ENCODE measurements at regions not wholly inside any gene's neighbourhood (a gene's known extent, or its start where the extent isn't known, plus 50 kb on each side); places are given as distances from the start of the nearest gene placed in this dataset.

DNA sequence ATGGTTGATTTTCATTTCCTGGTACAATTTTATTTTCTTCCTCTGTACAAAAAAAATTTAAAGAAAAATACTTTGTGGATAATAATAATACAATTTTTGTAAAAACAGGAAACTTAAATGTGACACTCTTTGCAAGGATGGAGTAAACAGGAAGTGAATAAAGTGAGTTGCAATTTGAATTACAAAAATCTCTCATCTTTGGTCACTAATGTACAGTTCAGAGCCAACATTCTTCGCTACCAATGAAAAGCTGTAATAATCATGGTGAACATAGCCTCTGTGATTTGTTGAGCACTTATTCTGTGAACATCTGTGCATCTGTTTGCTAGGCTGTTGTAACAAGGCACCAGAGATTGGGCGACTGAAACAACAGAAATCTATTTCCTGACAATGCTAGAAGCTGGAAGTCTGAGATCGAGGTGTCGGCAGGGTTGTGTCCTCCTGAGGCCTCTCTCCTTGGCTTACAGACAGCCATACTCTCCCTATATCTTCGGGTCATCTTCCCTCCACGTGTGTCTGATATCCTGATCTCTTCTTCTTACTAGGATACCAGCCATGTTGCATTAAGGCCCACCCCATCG is 295.3 kb upstream of the KLF6 start:
- TF ChIP-seq GATA2 (IDR thresholded peaks at IDR 0.05; ENCODE audit: low read depth, low read length): no peak
- no peak for TF ChIP-seq GATA3 (IDR thresholded peaks at IDR 0.05; ENCODE audit: low read depth, low read length)

DNA sequence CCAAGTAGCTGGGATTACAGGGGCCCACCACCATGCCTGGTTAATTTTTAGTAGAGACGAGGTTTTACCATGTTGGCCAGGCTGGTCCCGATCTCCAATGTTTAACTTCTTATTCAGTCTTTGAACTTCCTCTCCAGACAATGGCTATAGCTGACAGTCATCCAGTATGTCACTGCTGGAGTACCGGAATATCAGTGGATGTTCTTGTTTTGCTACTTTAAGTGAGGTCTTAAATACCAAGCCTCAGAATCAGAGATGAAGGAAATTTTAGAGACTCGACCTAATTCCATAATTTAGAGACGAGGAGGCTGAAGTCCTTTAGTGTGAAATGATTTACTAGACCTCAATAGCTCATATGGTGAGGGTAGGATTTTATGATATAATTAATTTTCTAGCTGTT is 294.8 kb upstream of the KLF6 start:
- no peak for TF ChIP-seq GATA2 (IDR thresholded peaks at IDR 0.05; ENCODE audit: low read depth, low read length)
- TF ChIP-seq GATA3 (IDR thresholded peaks at IDR 0.05; ENCODE audit: low read depth, low read length): no peak

DNA sequence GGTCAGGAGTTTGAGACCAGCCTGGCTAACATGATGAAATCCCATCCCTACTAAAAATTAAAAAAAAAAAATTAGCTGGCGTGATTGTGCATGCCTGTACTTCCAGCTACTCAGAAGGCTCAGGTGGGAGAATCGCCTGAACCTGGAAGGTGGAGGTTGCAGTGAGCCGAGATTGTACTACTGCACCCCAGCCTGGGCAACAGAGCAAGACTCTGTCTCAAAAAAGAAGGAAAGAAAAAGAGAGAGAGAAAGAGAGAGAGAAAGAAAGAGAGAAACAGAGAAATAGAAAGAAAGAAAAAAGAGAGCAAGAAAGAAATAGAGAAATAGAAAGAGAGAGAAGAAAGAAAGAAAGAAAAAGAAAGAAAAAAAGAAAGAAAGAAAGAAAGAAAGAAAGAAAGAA is 292.8 kb upstream of the KLF6 start:
- TF ChIP-seq GATA2 (IDR thresholded peaks at IDR 0.05; ENCODE audit: low read depth, low read length) (no peak), GATA3 (IDR thresholded peaks at IDR 0.05; ENCODE audit: low read depth, low read length) (no peak)

DNA sequence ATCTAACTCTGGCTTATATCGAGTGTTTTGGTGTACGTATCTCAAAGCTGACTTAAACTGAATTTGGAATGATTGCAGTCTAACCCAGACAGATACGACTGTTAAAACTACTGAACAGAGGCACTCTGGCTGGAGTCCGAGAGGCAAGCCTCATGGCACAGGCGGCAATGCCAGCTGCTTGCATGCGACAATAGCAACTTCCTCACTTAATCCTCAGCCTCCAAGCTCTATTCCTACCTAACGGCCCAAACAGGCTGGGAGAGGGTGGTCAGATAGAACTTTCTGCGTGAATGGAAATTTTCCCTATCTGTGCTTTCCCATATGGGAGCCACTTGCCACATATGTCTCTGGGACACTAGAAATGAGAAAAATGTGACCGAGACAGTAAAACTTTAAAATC is 292.0 kb upstream of the KLF6 start:
- TF ChIP-seq GATA3 (IDR thresholded peaks at IDR 0.05; ENCODE audit: low read depth, low read length): no peak
- no peak for TF ChIP-seq GATA2 (IDR thresholded peaks at IDR 0.05; ENCODE audit: low read depth, low read length)

DNA sequence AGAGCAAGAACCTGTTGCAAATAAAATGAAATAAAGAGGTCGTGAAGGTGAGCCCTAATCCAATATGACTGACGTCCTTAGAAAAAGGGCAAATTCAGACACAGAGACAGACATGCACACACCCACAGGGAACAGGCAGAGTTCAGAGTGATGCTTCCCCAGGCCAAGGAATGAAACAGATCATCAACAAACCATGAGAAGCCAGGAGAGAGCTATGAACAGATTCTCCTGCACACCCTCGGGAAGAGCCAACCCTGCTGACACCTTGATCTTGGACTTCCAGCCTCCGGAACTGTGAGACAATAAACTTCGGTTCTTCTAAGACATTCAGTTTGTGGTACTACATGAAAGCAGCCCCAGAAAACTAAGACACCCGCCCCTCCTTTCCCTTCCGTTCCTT is 290.4 kb upstream of the KLF6 start:
- no peak for TF ChIP-seq GATA2 (IDR thresholded peaks at IDR 0.05; ENCODE audit: low read depth, low read length)
- no peak for TF ChIP-seq GATA3 (IDR thresholded peaks at IDR 0.05; ENCODE audit: low read depth, low read length)

DNA sequence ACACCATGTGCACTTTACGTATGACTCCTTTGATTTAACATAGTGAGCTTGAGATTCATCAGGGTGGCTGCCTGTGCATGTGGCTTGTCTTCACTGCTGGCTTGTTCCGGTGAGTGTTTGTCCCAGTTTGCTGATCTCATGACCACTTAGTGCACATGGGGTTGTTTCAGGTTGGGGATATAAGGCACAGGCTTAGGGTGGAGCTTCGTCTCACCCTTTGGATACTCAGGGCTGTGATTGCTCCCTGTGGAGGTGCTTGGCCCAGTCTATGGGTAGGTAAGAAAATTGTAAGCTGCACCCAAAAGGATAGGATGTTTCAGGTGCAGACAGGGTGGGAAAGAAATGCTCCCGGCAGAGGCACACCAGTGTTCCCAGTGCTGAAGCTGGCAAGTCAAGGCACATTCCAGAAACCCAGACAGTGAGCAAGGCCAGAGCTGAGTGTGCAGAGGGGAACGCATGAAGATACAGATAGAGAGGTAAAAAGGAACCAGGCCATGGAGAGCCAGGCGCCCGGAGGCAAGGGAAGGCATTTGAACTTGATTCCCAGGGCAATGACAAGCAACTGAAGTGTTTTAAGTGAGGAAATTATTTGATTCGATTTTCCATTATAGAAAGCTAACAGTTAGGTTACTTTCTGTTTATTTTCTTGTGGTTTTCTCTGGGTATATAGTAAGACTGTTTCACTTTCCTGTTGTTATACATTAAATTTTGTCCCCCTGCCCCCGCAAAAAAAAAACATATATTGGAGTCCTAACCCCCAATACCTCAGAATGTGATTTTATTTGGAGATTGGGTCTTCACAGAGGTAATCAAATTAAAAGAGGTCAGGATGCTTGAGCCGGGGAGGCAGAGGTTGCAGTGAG is 289.8 kb upstream of the KLF6 start:
- TF ChIP-seq GATA2 (IDR thresholded peaks at IDR 0.05; ENCODE audit: low read depth, low read length) (no peak), GATA3 (IDR thresholded peaks at IDR 0.05; ENCODE audit: low read depth, low read length) (no peak)

DNA sequence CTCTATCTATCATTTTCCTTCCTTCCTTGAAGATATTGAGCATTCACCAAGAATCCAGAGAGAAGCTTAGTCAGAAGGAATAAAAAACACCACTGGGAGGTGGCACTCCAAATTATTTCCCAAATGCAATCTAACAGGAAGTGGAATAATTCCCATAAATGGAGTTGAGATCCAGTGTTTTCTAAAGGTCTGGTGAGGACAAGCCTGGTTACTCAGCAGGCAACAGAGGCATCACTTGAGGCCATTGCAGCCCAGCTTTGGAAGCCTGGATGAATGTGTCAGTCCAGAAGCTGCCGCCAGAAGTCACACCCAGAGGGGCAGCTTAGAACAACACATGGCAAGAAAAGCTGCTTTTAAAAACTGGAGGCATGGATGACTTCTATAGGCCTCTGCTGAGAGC is 288.9 kb upstream of the KLF6 start:
- TF ChIP-seq GATA2 (IDR thresholded peaks at IDR 0.05; ENCODE audit: low read depth, low read length) (no peak), GATA3 (IDR thresholded peaks at IDR 0.05; ENCODE audit: low read depth, low read length) (no peak)

DNA sequence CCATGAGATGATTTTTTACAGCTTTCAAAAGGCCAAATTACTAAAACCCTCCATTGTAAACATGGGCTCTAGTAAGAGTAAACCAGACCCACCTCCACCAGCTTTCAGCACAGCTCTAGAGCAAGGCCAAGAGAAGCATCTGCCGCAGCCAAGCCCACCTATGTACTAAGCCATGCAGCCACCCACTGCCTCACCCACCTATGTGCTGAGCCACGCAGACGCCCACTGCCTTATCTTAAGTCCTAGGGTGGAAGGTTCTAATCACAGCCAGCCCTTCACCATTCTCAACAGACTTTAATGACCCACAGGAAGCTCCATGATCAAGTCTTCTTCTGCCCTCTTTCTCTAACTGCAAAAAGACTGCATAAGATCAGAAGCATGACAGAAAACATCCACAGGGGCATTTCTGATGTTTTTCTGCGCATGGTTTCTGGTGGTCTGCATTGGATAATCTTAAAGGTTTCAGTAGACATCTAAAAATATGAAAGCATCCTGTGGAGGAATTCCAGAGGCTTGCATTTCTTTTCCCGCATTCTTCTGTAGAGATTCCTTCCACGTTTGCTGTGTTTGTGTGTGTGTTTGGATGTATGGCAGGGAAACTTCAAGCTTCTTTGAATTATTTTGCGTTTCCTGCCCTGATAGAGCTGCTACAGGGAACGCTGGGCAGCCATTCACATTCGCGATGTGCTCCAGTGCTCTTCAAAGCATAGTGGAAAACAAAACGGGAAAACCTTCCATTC is 286.1 kb upstream of the KLF6 start:
- TF ChIP-seq GATA2 (IDR thresholded peaks at IDR 0.05; ENCODE audit: low read depth, low read length) (no peak), GATA3 (IDR thresholded peaks at IDR 0.05; ENCODE audit: low read depth, low read length) (no peak)

DNA sequence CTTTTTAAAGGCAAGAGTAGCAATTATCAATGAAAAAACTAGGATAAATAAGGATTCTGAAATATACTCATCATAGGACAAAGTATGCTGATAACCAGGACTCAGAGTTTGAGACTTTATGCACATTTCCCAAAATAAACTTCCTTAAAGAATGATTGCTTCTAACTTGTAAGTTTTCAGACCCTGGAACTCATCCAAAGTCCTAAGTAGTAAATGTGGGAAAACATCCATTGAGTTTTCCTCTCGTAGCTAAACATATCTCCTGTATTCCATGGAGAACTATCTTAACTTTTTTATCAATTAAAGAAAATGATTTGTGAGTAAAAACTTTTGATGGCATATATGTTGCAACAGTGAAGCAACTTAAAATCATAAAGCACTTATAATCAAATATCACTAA is 285.2 kb upstream of the KLF6 start:
- TF ChIP-seq GATA2 (IDR thresholded peaks at IDR 0.05; ENCODE audit: low read depth, low read length) (no peak), GATA3 (IDR thresholded peaks at IDR 0.05; ENCODE audit: low read depth, low read length) (no peak)

DNA sequence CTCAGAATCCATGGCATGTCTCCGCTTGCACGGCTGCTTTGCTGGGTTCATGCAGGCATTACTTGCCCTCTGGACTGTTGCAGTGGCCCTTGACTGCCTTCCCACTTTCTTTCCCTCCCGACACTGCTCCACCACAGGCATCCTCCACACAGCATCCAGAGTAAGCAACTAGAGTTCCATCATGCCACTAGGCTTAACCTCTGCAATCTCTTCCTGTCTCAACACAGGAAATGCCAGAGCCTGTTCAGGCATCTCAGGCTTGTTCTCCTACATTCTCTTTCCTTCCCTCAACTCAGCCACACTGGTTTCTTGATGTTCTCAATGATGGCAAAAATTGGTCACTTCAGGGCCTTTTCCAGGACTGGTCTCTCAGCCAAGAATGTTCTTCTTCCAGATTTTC is 284.5 kb upstream of the KLF6 start:
- TF ChIP-seq GATA3 (IDR thresholded peaks at IDR 0.05; ENCODE audit: low read depth, low read length) (no peak), GATA2 (IDR thresholded peaks at IDR 0.05; ENCODE audit: low read depth, low read length) (no peak)

DNA sequence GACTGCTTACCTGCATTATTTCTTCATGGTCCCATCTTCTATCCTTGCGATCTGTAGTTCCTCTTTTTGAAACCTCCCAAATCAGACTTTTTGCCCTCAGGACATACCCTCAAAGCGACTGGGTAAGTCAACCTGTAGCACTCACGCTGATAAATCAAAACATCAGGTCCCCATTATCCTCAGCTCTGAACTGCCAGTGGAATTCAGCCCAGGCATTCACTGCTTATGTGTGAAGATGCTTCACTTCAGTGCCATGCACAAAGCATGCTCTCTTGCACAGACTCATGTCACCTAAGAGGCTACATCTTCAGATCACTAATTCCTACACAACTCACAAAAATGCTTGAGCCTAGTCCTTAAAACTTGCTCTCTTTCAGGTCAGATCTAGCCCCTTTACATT is 283.6 kb upstream of the KLF6 start:
- TF ChIP-seq GATA3 (IDR thresholded peaks at IDR 0.05; ENCODE audit: low read depth, low read length) (no peak), GATA2 (IDR thresholded peaks at IDR 0.05; ENCODE audit: low read depth, low read length) (no peak)

DNA sequence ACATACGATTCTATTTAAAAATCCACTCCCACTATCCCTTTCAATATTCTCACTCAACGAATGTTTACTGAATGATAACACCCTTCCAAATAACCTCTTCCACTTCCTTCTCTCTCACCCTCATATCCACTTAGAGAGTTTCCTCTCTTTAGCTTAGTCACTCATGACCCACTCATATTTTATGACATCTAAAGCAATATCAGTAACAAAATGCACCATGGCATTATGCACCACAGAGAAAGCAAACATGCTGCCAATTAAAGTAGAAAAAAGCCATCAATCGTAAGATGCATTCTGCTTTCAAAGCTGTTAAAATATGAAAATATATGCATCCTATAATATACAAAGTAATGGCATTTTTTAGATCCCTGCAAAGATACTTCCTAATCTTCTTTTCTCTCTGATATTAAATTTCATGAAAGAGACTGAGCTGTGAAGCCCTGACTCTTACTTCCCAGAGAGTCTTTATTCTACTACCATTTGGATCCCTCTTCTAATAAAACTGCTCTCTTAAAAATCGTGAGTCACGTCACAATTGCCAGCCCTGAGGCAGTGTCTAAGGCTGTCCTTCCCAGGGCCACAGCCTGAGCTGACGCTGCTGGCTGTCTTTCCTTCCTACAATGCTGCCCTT is 283.0 kb upstream of the KLF6 start:
- no peak for TF ChIP-seq GATA2 (IDR thresholded peaks at IDR 0.05; ENCODE audit: low read depth, low read length)
- no peak for TF ChIP-seq GATA3 (IDR thresholded peaks at IDR 0.05; ENCODE audit: low read depth, low read length)

DNA sequence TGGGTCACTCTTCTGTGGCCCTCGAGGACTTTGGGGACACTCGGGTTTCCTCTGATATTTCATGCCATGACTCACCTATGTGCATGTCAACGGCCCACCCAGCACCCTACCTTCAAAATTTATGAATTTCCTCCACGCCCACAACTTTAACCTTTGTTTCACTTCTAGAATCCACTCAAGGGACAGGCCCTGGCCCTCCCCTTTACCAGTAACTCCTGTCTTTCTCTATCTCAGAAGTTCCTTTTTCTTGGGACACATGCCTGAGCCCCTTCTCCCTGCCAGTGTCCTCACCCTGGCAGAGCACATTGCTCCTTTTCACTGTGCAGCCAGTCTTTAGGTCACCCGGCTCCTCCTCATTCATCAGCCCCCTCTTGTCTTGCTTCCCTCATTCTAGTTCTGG is 282.5 kb upstream of the KLF6 start:
- no peak for TF ChIP-seq GATA2 (IDR thresholded peaks at IDR 0.05; ENCODE audit: low read depth, low read length)

Measured in SH-SY5Y (cell line).